HepG2 (cell line): ENCODE measurements at regions not wholly inside any gene's neighbourhood (a gene's known extent, or its start where the extent isn't known, plus 50 kb on each side); places are given as distances from the start of the nearest gene placed in this dataset.

ENCODE experiments used
- ATAC-seq: fragments of 200-7000 bp; cut with Tn5 transposase; 3 replicates; pipeline ENCODE4 v1.9.1; 2020; ENCODE audit warnings: mild to moderate bottlenecking, moderate library complexity
- BruUV-seq: library from RNA; stranded (reverse); fragments of 400-500 nt; replicated peaks from 2 replicates; lab custom pipeline; 2021; lab: Mats Ljungman, UMichigan
- CTCF ChIA-PET: fragments of 300-600 bp; formaldehyde crosslinking; extraction: SDS; loops from one replicate; lab custom pipeline; 2021; ENCODE audit warnings: low total read pairs, inconsistent platforms, low intra/inter-chr PET ratio; lab: Yijun Ruan, JAX
- POLR2A ChIA-PET: fragments of 350-600 bp; sonication (Branson Sonifier 250); formaldehyde crosslinking; loops from one replicate; lab custom pipeline; 2020; ENCODE audit warnings: antibody characterized with exemption, inconsistent platforms; lab: Yijun Ruan, JAX
- DNase-seq: peaks from one replicate; pipeline ENCODE4 v3.0.0-alpha.2; 2015; ENCODE audit warnings: low spot score
- FAIRE-seq: peaks from 3 replicates; lab custom pipeline; 2011; peaks lifted over from hg19 to GRCh38; lab: Jason Lieb, UNC
- H2AFZ ChIP-seq: one replicate; pipeline ENCODE4 v1.6.1; 2011; ENCODE audit warnings: low read length, inconsistent platforms
- H3K27ac ChIP-seq: fragments of 300-600 bp; 3 replicates; pipeline ENCODE4 v1.8.0; 2011; ENCODE audit warnings: mixed run types, mild to moderate bottlenecking, mixed read lengths, low read length, inconsistent platforms; ENCODE audit not compliant: insufficient read depth; ENCODE audit errors: extremely low read length
- H3K27me3 ChIP-seq, 2 experiments: fragments of 200-600 bp in 1 of 2; 2 replicates in 1 of 2; 3 replicates in 1 of 2; pipeline versions ENCODE4 v1.6.0 to v1.8.0; 2011; ENCODE audit warnings: low read length in 2 of 2, mild to moderate bottlenecking in 2 of 2, moderate library complexity in 2 of 2, inconsistent platforms in 1 of 2; ENCODE audit not compliant: insufficient read depth in 2 of 2, control insufficient read depth in 1 of 2
- H3K36me3 ChIP-seq, 2 experiments: fragments of 200-600 bp in 1 of 2; replicated peaks in 1 of 2; 2 replicates in 1 of 2; 3 replicates in 1 of 2; pipeline versions ENCODE4 v1.5.1 to v1.8.0; 2011; ENCODE audit warnings: low read length in 2 of 2, inconsistent platforms in 1 of 2; ENCODE audit not compliant: insufficient read depth in 2 of 2, control insufficient read depth in 1 of 2
- H3K4me1 ChIP-seq: 2 replicates; pipeline ENCODE4 v1.5.1; 2012; ENCODE audit warnings: low read length, inconsistent platforms; ENCODE audit not compliant: insufficient read depth
- H3K4me2 ChIP-seq: 2 replicates; pipeline ENCODE4 v1.6.0; 2011; ENCODE audit warnings: low read depth, low read length, inconsistent platforms
- H3K4me3 ChIP-seq, 3 experiments: fragments of 200-600 bp in 1 of 3; sonication (generic), shearing (Covaris generic) in 1 of 3; replicated peaks in 1 of 3; 2 replicates each; pipeline ENCODE4 v1.5.1; 2011 to 2016; ENCODE audit warnings: low read length in 3 of 3, inconsistent platforms in 2 of 3, low read depth in 2 of 3, mild to moderate bottlenecking in 2 of 3, control low read depth in 1 of 3, mixed read lengths in 1 of 3; ENCODE audit not compliant: insufficient read depth in 1 of 3
- H3K79me2 ChIP-seq: one replicate; pipeline ENCODE4 v1.6.1; 2011; ENCODE audit warnings: low read length, inconsistent platforms; ENCODE audit not compliant: insufficient read depth
- H3K9ac ChIP-seq: 2 replicates; pipeline ENCODE4 v1.6.0; 2011; ENCODE audit warnings: mild to moderate bottlenecking, low read depth, low read length, inconsistent platforms; ENCODE audit not compliant: insufficient read depth
- H3K9me3 ChIP-seq: 2 replicates; pipeline ENCODE4 v1.5.1; 2012; ENCODE audit warnings: mild to moderate bottlenecking, low read length
- H4K20me1 ChIP-seq: 2 replicates; pipeline ENCODE4 v1.6.0; 2011; ENCODE audit warnings: inconsistent platforms, mild to moderate bottlenecking, low read length, moderate library complexity; ENCODE audit not compliant: insufficient read depth
- ARHGAP35 ChIP-seq: sonication (generic); formaldehyde crosslinking; IDR thresholded peaks from 2 replicates; pipeline ENCODE4 v1.9.0; 2022; ENCODE audit warnings: mild to moderate bottlenecking, inconsistent platforms, moderate library complexity, missing genetic modification reagents, borderline replicate concordance
- ATF3 ChIP-seq: sonication (generic); formaldehyde crosslinking; IDR thresholded peaks from 2 replicates; pipeline ENCODE4 v1.4.0; 2020; ENCODE audit warnings: missing genetic modification reagents
- FOXC1 ChIP-seq: sonication (generic); formaldehyde crosslinking; IDR thresholded peaks from 2 replicates; pipeline ENCODE4 v1.8.0; 2022; ENCODE audit warnings: mild to moderate bottlenecking, missing genetic modification reagents, borderline replicate concordance
- HMGXB3 ChIP-seq: sonication (generic); formaldehyde crosslinking; IDR thresholded peaks from 2 replicates; pipeline ENCODE4 v1.4.0; 2020; ENCODE audit warnings: missing genetic modification reagents, borderline replicate concordance
- HOXA3 ChIP-seq: sonication (generic); formaldehyde crosslinking; IDR thresholded peaks from 2 replicates; pipeline ENCODE4 v1.5.0; 2020; ENCODE audit warnings: missing genetic modification reagents
- JUND ChIP-seq: sonication (generic); formaldehyde crosslinking; IDR thresholded peaks from 2 replicates; pipeline ENCODE4 v1.8.0; 2022; ENCODE audit warnings: mild to moderate bottlenecking, missing genetic modification reagents
- SP2 ChIP-seq: sonication (generic); formaldehyde crosslinking; IDR thresholded peaks from 2 replicates; pipeline ENCODE4 v1.5.1; 2020; ENCODE audit warnings: mild to moderate bottlenecking, missing genetic modification reagents
- TSC22D2 ChIP-seq: sonication (generic); formaldehyde crosslinking; IDR thresholded peaks from 2 replicates; pipeline ENCODE4 v1.5.1; 2020; ENCODE audit warnings: missing genetic modification reagents, mild to moderate bottlenecking, borderline replicate concordance
- ZNF101 ChIP-seq: sonication (generic); formaldehyde crosslinking; IDR thresholded peaks from 2 replicates; pipeline ENCODE4 v1.4.0; 2020; ENCODE audit warnings: mild to moderate bottlenecking, low read depth, missing genetic modification reagents, borderline replicate concordance
- ZNF264 ChIP-seq: sonication (generic); formaldehyde crosslinking; IDR thresholded peaks from 2 replicates; pipeline ENCODE4 v1.4.0; 2020; ENCODE audit warnings: missing genetic modification reagents
- ZNF317 ChIP-seq: sonication (generic); formaldehyde crosslinking; IDR thresholded peaks from 2 replicates; pipeline ENCODE4 v1.5.0; 2020; ENCODE audit warnings: mild to moderate bottlenecking, missing genetic modification reagents
- ZNF7 ChIP-seq: IDR thresholded peaks from 2 replicates; pipeline ENCODE4 v1.6.1; 2016; ENCODE audit warnings: missing biosample characterization, missing genetic modification reagents
- ZNF749 ChIP-seq: sonication (generic); formaldehyde crosslinking; IDR thresholded peaks from 2 replicates; pipeline ENCODE4 v1.8.0; 2022; ENCODE audit warnings: mild to moderate bottlenecking, missing genetic modification reagents, moderate library complexity, borderline replicate concordance
- ZSCAN31 ChIP-seq: sonication (generic); formaldehyde crosslinking; IDR thresholded peaks from 2 replicates; pipeline ENCODE4 v1.5.0; 2020; ENCODE audit warnings: low read depth, mild to moderate bottlenecking, missing genetic modification reagents
- WGBS: methylation state at CpG from one replicate; pipeline ENCODE4 v1.1.6; 2017; ENCODE audit warnings: low lambda C conversion rate; 5-methylcytosine and 5-hydroxymethylcytosine counted together
- in situ Hi-C: cut with HindIII; loops from 2 replicates; pipeline ENCODE4 v1.10.0; 2017; ENCODE audit warnings: low pct_unique_long_range_greater_than_20kb; ENCODE audit not compliant: extremely low pct_ligation_motif_present
- intact Hi-C: fragments of 100-400 bp; cut with micrococcal nuclease; formaldehyde crosslinking; loops from one replicate; pipeline ENCODE4 v1.10.0; 2022; ENCODE audit not compliant: unreplicated experiment
- TF ChIP-seq, protein P1 (sequence below): IDR thresholded peaks from 2 replicates; pipeline ENCODE4 v1.6.1; 2018; ENCODE audit warnings: missing genetic modification reagents, mild to moderate bottlenecking, missing compliant biosample characterization

DNA sequence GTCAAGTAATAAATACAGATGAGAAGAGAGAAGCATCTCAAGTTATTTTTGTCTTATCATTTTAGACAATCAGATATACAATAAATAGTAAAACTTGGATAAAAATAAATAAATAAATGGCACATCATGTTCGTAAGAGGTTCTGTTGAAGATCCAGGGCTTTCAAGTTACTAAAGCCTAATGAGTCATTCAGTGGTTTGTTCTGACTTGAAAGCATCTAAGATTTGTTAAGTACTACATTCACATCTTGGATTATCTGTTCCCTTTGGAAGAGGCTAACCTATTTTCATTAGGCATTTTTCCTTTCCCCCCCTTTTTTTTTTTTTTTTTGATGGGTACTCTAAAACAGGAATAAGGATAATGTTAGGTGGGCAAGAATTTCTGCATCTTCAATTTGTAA, 429.3 kb downstream of the PCDH20 start:
- Histone ChIP-seq H2AFZ (no peak overlapping the region), H3K27me3 (no peaks in the 10 kb centered on the region), H3K9me3 (peaks cover 3% of the 10 kb centered on the region; the same call in 1 of the 2 replicates), H3K79me2 (no peaks in the 10 kb centered on the region), H3K9ac (no peak overlapping the region), H3K36me3 (no peaks in the 10 kb centered on the region), H3K4me3 (no peak overlapping the region), H3K4me1 (no peaks in the 10 kb centered on the region), H4K20me1 (no peaks in the 10 kb centered on the region), H3K27ac (no peak overlapping the region), H3K4me2 (no peak overlapping the region)
- no peak for FAIRE-seq
- no peak for DNase-seq
- no peak for ATAC-seq
- 7% methylated on average over 1 of the region's 1 CpG for WGBS
- in situ Hi-C loops: no loop called here
- CTCF ChIA-PET: no interaction called here
- POLR2A ChIA-PET: no interaction called here
- TF ChIP-seq SP2 (CRISPR knock-in tag): no peak
- no peak for TF ChIP-seq ARHGAP35 (CRISPR knock-in tag)
- TF ChIP-seq ZSCAN31 (CRISPR knock-in tag): no peak
- no peak for TF ChIP-seq ZNF101 (CRISPR knock-in tag)
- TF ChIP-seq ZNF7 (CRISPR knock-in tag): no peak
- no TSS peak for BruUV-seq
- intact Hi-C loops: no loop called here

GRCh38 chr13:60981407-60981806, 434.2 kb downstream of the PCDH20 start:
- POLR2A ChIA-PET: no interaction called here
- no TSS peak for BruUV-seq

More at GRCh38 chr13:60981407-60981806, 434.2 kb downstream of the PCDH20 start:
- FAIRE-seq: no peak
- TF ChIP-seq ATF3 (CRISPR knock-in tag) (no peak), ZNF749 (no peak), TSC22D2 (no peak), HMGXB3 (CRISPR knock-in tag) (no peak), ZNF264 (CRISPR knock-in tag) (no peak), HOXA3 (CRISPR knock-in tag) (no peak), ZNF317 (CRISPR knock-in tag) (no peak), JUND (CRISPR knock-in tag) (no peak), FOXC1 (CRISPR knock-in tag) (no peak)
- TF ChIP-seq, protein P1, sequence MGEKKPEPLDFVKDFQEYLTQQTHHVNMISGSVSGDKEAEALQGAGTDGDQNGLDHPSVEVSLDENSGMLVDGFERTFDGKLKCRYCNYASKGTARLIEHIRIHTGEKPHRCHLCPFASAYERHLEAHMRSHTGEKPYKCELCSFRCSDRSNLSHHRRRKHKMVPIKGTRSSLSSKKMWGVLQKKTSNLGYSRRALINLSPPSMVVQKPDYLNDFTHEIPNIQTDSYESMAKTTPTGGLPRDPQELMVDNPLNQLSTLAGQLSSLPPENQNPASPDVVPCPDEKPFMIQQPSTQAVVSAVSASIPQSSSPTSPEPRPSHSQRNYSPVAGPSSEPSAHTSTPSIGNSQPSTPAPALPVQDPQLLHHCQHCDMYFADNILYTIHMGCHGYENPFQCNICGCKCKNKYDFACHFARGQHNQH: no peak
- Histone ChIP-seq H3K79me2 (no peaks in the 10 kb centered on the region), H3K4me2 (no peak overlapping the region), H3K27me3 (no peaks in the 10 kb centered on the region), H2AFZ (no peak overlapping the region), H3K36me3 (no peaks in the 10 kb centered on the region), H3K9me3 (peaks cover 27% of the 10 kb centered on the region; the same call in 1 of the 2 replicates), H4K20me1 (no peaks in the 10 kb centered on the region), H3K4me3 (no peak overlapping the region), H3K4me1 (no peaks in the 10 kb centered on the region), H3K27ac (no peak overlapping the region), H3K9ac (no peak overlapping the region)
- 0% methylated on average over 3 of the region's 3 CpGs for WGBS
- CTCF ChIA-PET: no interaction called here
- intact Hi-C loops: no loop called here
- no peak for ATAC-seq
- DNase-seq: no peak
- in situ Hi-C loops: no loop called here
